ENCODE measurements at regions not wholly inside any gene's neighbourhood (a gene's known extent, or its start where the extent isn't known, plus 50 kb on each side); places are given as distances from the start of the nearest gene placed in this dataset.

DNA sequence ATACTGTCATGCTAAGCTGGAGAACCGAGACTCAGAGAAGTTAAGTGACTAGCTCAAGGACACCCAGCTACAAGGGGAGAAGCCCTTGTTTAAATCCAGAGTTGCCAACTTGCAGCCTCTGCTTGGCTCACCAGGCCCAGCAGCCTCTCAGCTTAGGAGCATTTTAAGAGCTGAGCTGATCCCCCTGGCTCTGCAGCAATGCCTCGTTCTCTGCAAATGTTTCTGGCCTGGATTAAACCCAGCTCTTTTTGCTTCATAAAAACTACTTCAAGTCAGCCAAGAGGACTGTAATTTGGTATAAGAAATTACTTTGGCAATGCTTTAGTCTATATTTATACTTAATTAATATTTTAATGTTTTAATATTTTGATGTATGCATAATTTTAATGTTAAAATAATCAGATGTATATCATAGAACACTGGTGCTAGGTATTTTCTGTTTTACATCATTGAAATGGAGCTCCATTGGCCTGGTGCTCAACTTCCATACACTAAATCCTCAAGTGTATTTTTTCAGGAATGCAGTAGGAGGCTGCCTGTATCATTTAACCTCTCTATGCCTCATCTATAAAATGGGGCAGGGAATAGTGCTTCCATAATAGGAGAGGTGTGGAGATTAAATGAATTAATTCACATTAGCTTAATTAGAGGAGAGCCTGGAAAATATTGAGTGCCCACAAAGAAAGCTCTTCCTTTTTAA, 184.2 kb downstream of the EMX2 start:
- intact Hi-C loops (cut with micrococcal nuclease; ENCODE audit: unreplicated experiment) = no loop called here
- POLR2A ChIA-PET = interaction anchor here (0.6 kb wide), 1 partner anchor 10 kb away, joined by 4 read pairs; no protein-coding TSS in a partner anchor

DNA sequence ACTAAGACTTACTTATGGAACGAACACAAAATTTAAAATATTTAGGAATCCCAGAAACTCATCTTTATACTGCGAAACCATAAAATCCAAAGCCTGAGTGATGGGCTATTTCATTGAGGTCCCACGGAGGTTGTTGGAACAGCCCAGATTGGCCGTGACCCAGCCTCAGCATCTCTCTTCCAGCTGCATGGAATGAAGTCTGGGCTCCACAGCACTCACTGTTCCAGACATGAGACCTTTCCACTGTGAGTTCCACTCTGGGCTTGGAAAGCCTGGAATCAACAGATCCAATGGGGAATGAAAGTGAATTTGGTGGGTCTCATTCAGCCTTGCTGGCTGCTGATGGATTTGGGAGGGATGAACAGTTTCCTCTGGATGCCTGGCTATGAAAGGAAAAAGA, 184.9 kb downstream of the EMX2 start:
- CTCF ChIA-PET (ENCODE audit: unreplicated experiment) = no interaction called here
- H3K27ac ChIP-seq (ENCODE audit: low read depth, low read length, poor library complexity, severe bottlenecking) = no peak overlapping the region
- intact Hi-C loops (cut with micrococcal nuclease; ENCODE audit: unreplicated experiment) = no loop called here
- no peaks in the 10 kb centered on the region for H3K79me2 ChIP-seq (ENCODE audit: insufficient read depth, low read depth, low read length)
- BruUV-seq (replicated peaks) = no TSS peak
- no peak overlapping the region for H3K4me3 ChIP-seq (ENCODE audit: low read depth, low read length, poor library complexity, severe bottlenecking)
- DNase-seq (ENCODE audit: low spot score) = no peak
- no peaks in the 10 kb centered on the region for H3K9me2 ChIP-seq (ENCODE audit: insufficient read depth, low read length)
- no peaks in the 10 kb centered on the region for H3K9me3 ChIP-seq (ENCODE audit: low read length)
- H2AFZ ChIP-seq (ENCODE audit: low read length) = no peak overlapping the region
- no peak for TF ChIP-seq EZH2phosphoT487 (IDR thresholded peaks at IDR 0.05; ENCODE audit: borderline replicate concordance, low read depth, low read length)
- TF ChIP-seq, protein P1, sequence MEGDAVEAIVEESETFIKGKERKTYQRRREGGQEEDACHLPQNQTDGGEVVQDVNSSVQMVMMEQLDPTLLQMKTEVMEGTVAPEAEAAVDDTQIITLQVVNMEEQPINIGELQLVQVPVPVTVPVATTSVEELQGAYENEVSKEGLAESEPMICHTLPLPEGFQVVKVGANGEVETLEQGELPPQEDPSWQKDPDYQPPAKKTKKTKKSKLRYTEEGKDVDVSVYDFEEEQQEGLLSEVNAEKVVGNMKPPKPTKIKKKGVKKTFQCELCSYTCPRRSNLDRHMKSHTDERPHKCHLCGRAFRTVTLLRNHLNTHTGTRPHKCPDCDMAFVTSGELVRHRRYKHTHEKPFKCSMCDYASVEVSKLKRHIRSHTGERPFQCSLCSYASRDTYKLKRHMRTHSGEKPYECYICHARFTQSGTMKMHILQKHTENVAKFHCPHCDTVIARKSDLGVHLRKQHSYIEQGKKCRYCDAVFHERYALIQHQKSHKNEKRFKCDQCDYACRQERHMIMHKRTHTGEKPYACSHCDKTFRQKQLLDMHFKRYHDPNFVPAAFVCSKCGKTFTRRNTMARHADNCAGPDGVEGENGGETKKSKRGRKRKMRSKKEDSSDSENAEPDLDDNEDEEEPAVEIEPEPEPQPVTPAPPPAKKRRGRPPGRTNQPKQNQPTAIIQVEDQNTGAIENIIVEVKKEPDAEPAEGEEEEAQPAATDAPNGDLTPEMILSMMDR (conservative IDR thresholded peaks at IDR 0.05; ENCODE audit: low read length) = no peak
- no peaks in the 10 kb centered on the region for H3K4me1 ChIP-seq (ENCODE audit: insufficient read depth, low read length, poor library complexity, severe bottlenecking)
- H3K4me2 ChIP-seq (ENCODE audit: low read length) = no peak overlapping the region
- POLR2A ChIA-PET = no interaction called here
- H3K36me3 ChIP-seq (ENCODE audit: insufficient read depth, low read length) = no peaks in the 10 kb centered on the region
- H4K20me1 ChIP-seq (ENCODE audit: insufficient read depth, low read length) = no peaks in the 10 kb centered on the region

More for the DNA sequence above, 184.2 kb downstream of the EMX2 start:
- Histone ChIP-seq H3K4me2 (ENCODE audit: low read length) (no peak overlapping the region), H3K9me2 (ENCODE audit: insufficient read depth, low read length) (no peaks in the 10 kb centered on the region), H3K27ac (ENCODE audit: low read depth, low read length, poor library complexity, severe bottlenecking) (no peak overlapping the region), H3K9me3 (ENCODE audit: low read length) (no peaks in the 10 kb centered on the region), H3K79me2 (ENCODE audit: insufficient read depth, low read depth, low read length) (no peaks in the 10 kb centered on the region), H3K4me3 (ENCODE audit: low read depth, low read length, poor library complexity, severe bottlenecking) (no peak overlapping the region), H3K4me1 (ENCODE audit: insufficient read depth, low read length, poor library complexity, severe bottlenecking) (no peaks in the 10 kb centered on the region), H2AFZ (ENCODE audit: low read length) (no peak overlapping the region), H4K20me1 (ENCODE audit: insufficient read depth, low read length) (no peaks in the 10 kb centered on the region), H3K36me3 (ENCODE audit: insufficient read depth, low read length) (no peaks in the 10 kb centered on the region)
- BruUV-seq (replicated peaks) = no TSS peak
- TF ChIP-seq, protein P1 (conservative IDR thresholded peaks at IDR 0.05; ENCODE audit: low read length) = no peak
- no peak for TF ChIP-seq EZH2phosphoT487 (IDR thresholded peaks at IDR 0.05; ENCODE audit: borderline replicate concordance, low read depth, low read length)
- DNase-seq (ENCODE audit: low spot score) = no peak
- CTCF ChIA-PET (ENCODE audit: unreplicated experiment) = no interaction called here

DNA sequence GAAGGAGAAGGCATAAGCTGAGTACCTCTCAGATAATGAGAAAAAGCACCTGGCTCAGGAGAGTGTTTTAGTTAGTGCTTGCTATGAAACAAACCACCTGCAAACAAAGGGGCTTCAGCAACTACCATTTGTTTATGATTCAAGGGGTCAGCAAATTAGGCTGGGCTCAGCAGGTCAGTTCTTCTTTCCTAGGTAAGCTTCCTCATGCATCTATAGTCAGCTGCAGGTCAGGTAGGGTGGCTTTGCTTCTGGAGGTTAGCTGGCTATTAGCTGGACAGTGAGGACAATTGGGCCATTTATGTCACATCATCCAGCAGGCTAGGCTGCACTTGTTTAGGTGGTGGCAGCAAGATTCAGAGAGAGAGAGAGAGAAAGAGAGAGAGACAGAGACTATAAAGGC, 185.5 kb downstream of the EMX2 start:
- no peaks in the 10 kb centered on the region for H3K4me1 ChIP-seq (ENCODE audit: insufficient read depth, low read length, poor library complexity, severe bottlenecking)
- H4K20me1 ChIP-seq (ENCODE audit: insufficient read depth, low read length) = no peaks in the 10 kb centered on the region
- no TSS peak for BruUV-seq (replicated peaks)
- no peak overlapping the region for H3K4me3 ChIP-seq (ENCODE audit: low read depth, low read length, poor library complexity, severe bottlenecking)
- no peaks in the 10 kb centered on the region for H3K9me2 ChIP-seq (ENCODE audit: insufficient read depth, low read length)
- H3K27ac ChIP-seq (ENCODE audit: low read depth, low read length, poor library complexity, severe bottlenecking) = no peak overlapping the region
- intact Hi-C loops (cut with micrococcal nuclease; ENCODE audit: unreplicated experiment) = no loop called here
- TF ChIP-seq, protein P1 (conservative IDR thresholded peaks at IDR 0.05; ENCODE audit: low read length) = no peak
- TF ChIP-seq EZH2phosphoT487 (IDR thresholded peaks at IDR 0.05; ENCODE audit: borderline replicate concordance, low read depth, low read length) = no peak
- ChIA-PET POLR2A (no interaction called here), CTCF (ENCODE audit: unreplicated experiment) (no interaction called here)
- H3K4me2 ChIP-seq (ENCODE audit: low read length) = no peak overlapping the region
- H3K36me3 ChIP-seq (ENCODE audit: insufficient read depth, low read length) = no peaks in the 10 kb centered on the region
- H3K79me2 ChIP-seq (ENCODE audit: insufficient read depth, low read depth, low read length) = no peaks in the 10 kb centered on the region
- DNase-seq (ENCODE audit: low spot score) = no peak
- H3K9me3 ChIP-seq (ENCODE audit: low read length) = no peaks in the 10 kb centered on the region
- H2AFZ ChIP-seq (ENCODE audit: low read length) = no peak overlapping the region
